Stimulated activated memory B cell treated with anti-CD40 and anti-IgM and Interleukin-4, amounts not matched to agents 10 μg/mL and 1 μg/mL and 100 μg/mL, for 72 hours (primary cell): ENCODE measurements at regions not wholly inside any gene's neighbourhood (a gene's known extent, or its start where the extent isn't known, plus 50 kb on each side); places are given as distances from the start of the nearest gene placed in this dataset.

ENCODE experiments used
- ATAC-seq: fragments of 150-1000 bp; cut with Tn5 transposase; 2 replicates; pipeline ENCODE4 v1.10.0; 2021
- H3K27ac Mint-ChIP-seq: one replicate; pipeline ENCODE4 v1.8.0; 2022; ENCODE audit warnings: mild to moderate bottlenecking, mixed read lengths
- H3K27me3 Mint-ChIP-seq: one replicate; pipeline ENCODE4 v1.8.0; 2022; ENCODE audit warnings: mixed read lengths
- H3K36me3 Mint-ChIP-seq: one replicate; pipeline ENCODE4 v1.8.0; 2022; ENCODE audit warnings: mixed read lengths
- H3K4me1 Mint-ChIP-seq: one replicate; pipeline ENCODE4 v1.8.0; 2022; ENCODE audit warnings: mixed read lengths
- H3K4me3 Mint-ChIP-seq: one replicate; pipeline ENCODE4 v1.8.0; 2022; ENCODE audit warnings: mild to moderate bottlenecking, moderate library complexity, mixed read lengths
- H3K9me3 Mint-ChIP-seq: one replicate; pipeline ENCODE4 v1.8.0; 2022; ENCODE audit warnings: mixed read lengths

GRCh38 chr2:120433816-120434290 is 87.9 kb downstream of the INHBB start:
- no peak for ATAC-seq
- Mint-ChIP-seq H3K27me3 (peaks cover 55% of the 10 kb centered on the region), H3K4me1 (no peaks in the 10 kb centered on the region), H3K9me3 (no peaks in the 10 kb centered on the region), H3K36me3 (no peaks in the 10 kb centered on the region), H3K27ac (no peak overlapping the region), H3K4me3 (no peak overlapping the region)

GRCh38 chr2:120434492-120435308 is 88.8 kb downstream of the INHBB start:
- no peak for ATAC-seq
- no peak overlapping the region for H3K4me3 Mint-ChIP-seq
- peaks cover 61% of the 10 kb centered on the region for H3K27me3 Mint-ChIP-seq
- H3K9me3 Mint-ChIP-seq, result no peaks in the 10 kb centered on the region
- H3K36me3 Mint-ChIP-seq, result no peaks in the 10 kb centered on the region
- no peaks in the 10 kb centered on the region for H3K4me1 Mint-ChIP-seq
- H3K27ac Mint-ChIP-seq, result no peak overlapping the region

- ATAC-seq, result no peak
- Mint-ChIP-seq H3K4me3 (no peak overlapping the region), H3K4me1 (no peaks in the 10 kb centered on the region), H3K9me3 (no peaks in the 10 kb centered on the region), H3K27ac (no peak overlapping the region), H3K27me3 (peaks cover 61% of the 10 kb centered on the region), H3K36me3 (no peaks in the 10 kb centered on the region)
These were observed 89.9 kb downstream of the INHBB start for GRCh38 chr2:120435671-120436459.

- no peaks in the 10 kb centered on the region for H3K9me3 Mint-ChIP-seq
- H3K27me3 Mint-ChIP-seq, result peaks cover 63% of the 10 kb centered on the region
- H3K4me3 Mint-ChIP-seq, result no peak overlapping the region
- H3K4me1 Mint-ChIP-seq, result no peaks in the 10 kb centered on the region
- H3K27ac Mint-ChIP-seq, result no peak overlapping the region
- no peaks in the 10 kb centered on the region for H3K36me3 Mint-ChIP-seq
- no peak for ATAC-seq
These were observed 90.5 kb downstream of the INHBB start for GRCh38 chr2:120436460-120436739.

GRCh38 chr2:120436885-120437603 is 91.1 kb downstream of the INHBB start:
- peaks cover 68% of the 10 kb centered on the region for H3K27me3 Mint-ChIP-seq
- no peaks in the 10 kb centered on the region for H3K36me3 Mint-ChIP-seq
- H3K4me1 Mint-ChIP-seq, result no peaks in the 10 kb centered on the region
- H3K27ac Mint-ChIP-seq, result no peak overlapping the region
- no peaks in the 10 kb centered on the region for H3K9me3 Mint-ChIP-seq
- H3K4me3 Mint-ChIP-seq, result no peak overlapping the region
- ATAC-seq, result no peak

GRCh38 chr2:120437604-120438000 is 91.7 kb downstream of the INHBB start:
- H3K4me3 Mint-ChIP-seq, result no peak overlapping the region
- no peak overlapping the region for H3K27ac Mint-ChIP-seq
- no peaks in the 10 kb centered on the region for H3K4me1 Mint-ChIP-seq
- ATAC-seq, result no peak
- H3K36me3 Mint-ChIP-seq, result no peaks in the 10 kb centered on the region
- H3K27me3 Mint-ChIP-seq, result peaks cover 68% of the 10 kb centered on the region
- no peaks in the 10 kb centered on the region for H3K9me3 Mint-ChIP-seq

- no peaks in the 10 kb centered on the region for H3K4me1 Mint-ChIP-seq
- no peaks in the 10 kb centered on the region for H3K9me3 Mint-ChIP-seq
- no peak for ATAC-seq
- H3K4me3 Mint-ChIP-seq, result no peak overlapping the region
- no peak overlapping the region for H3K27ac Mint-ChIP-seq
- H3K27me3 Mint-ChIP-seq, result peaks cover 70% of the 10 kb centered on the region
- no peaks in the 10 kb centered on the region for H3K36me3 Mint-ChIP-seq
These were observed 92.5 kb downstream of the INHBB start for GRCh38 chr2:120438301-120439066.

- H3K27me3 Mint-ChIP-seq, result peaks cover 75% of the 10 kb centered on the region
- H3K36me3 Mint-ChIP-seq, result no peaks in the 10 kb centered on the region
- no peaks in the 10 kb centered on the region for H3K4me1 Mint-ChIP-seq
- ATAC-seq, result no peak
- no peak overlapping the region for H3K4me3 Mint-ChIP-seq
- H3K27ac Mint-ChIP-seq, result no peak overlapping the region
- no peaks in the 10 kb centered on the region for H3K9me3 Mint-ChIP-seq
These were observed 93.1 kb downstream of the INHBB start for GRCh38 chr2:120439067-120439368.

GRCh38 chr2:120439637-120440384 is 93.9 kb downstream of the INHBB start:
- no peak for ATAC-seq
- Mint-ChIP-seq H3K4me3 (no peak overlapping the region), H3K27ac (no peak overlapping the region), H3K4me1 (no peaks in the 10 kb centered on the region), H3K9me3 (no peaks in the 10 kb centered on the region), H3K27me3 (peaks cover 83% of the 10 kb centered on the region), H3K36me3 (no peaks in the 10 kb centered on the region)

- Mint-ChIP-seq H3K27ac (no peak overlapping the region), H3K9me3 (no peaks in the 10 kb centered on the region), H3K36me3 (no peaks in the 10 kb centered on the region), H3K4me1 (no peaks in the 10 kb centered on the region), H3K4me3 (no peak overlapping the region), H3K27me3 (peaks cover 84% of the 10 kb centered on the region)
- ATAC-seq, result no peak
These were observed 94.8 kb downstream of the INHBB start for GRCh38 chr2:120440521-120441350.

GRCh38 chr2:120441351-120441700 is 95.4 kb downstream of the INHBB start:
- Mint-ChIP-seq H3K27me3 (peaks cover 89% of the 10 kb centered on the region), H3K4me1 (no peaks in the 10 kb centered on the region), H3K27ac (no peak overlapping the region), H3K9me3 (no peaks in the 10 kb centered on the region), H3K4me3 (no peak overlapping the region), H3K36me3 (no peaks in the 10 kb centered on the region)
- ATAC-seq, result no peak

GRCh38 chr2:120441744-120442471 is 96.0 kb downstream of the INHBB start:
- ATAC-seq, result no peak
- Mint-ChIP-seq H3K9me3 (no peaks in the 10 kb centered on the region), H3K4me1 (no peaks in the 10 kb centered on the region), H3K36me3 (no peaks in the 10 kb centered on the region), H3K27ac (no peak overlapping the region), H3K4me3 (no peak overlapping the region), H3K27me3 (peaks cover 87% of the 10 kb centered on the region)

GRCh38 chr2:120442541-120442922 is 96.6 kb downstream of the INHBB start:
- no peaks in the 10 kb centered on the region for H3K4me1 Mint-ChIP-seq
- no peaks in the 10 kb centered on the region for H3K36me3 Mint-ChIP-seq
- no peak for ATAC-seq
- no peak overlapping the region for H3K4me3 Mint-ChIP-seq
- H3K27ac Mint-ChIP-seq, result no peak overlapping the region
- peaks cover 87% of the 10 kb centered on the region for H3K27me3 Mint-ChIP-seq
- no peaks in the 10 kb centered on the region for H3K9me3 Mint-ChIP-seq
